OCI-LY1 (cell line): ENCODE measurements at regions not wholly inside any gene's neighbourhood (a gene's known extent, or its start where the extent isn't known, plus 50 kb on each side); places are given as distances from the start of the nearest gene placed in this dataset.

Experiments
- EZH2 ChIP-seq: fragments of 200-600 bp; sonication (generic), shearing (Covaris generic); IDR thresholded peaks from 2 replicates; pipeline ENCODE4 v1.8.0; 2017; ENCODE audit warnings: borderline replicate concordance, mixed run types, mild to moderate bottlenecking, antibody characterized with exemption, low read length, moderate library complexity, mixed read lengths
- TF ChIP-seq, protein P1 (sequence below): fragments of 200-600 bp; sonication (generic), shearing (Covaris generic); IDR thresholded peaks from 2 replicates; pipeline ENCODE4 v1.5.1; 2017; ENCODE audit warnings: mild to moderate bottlenecking, antibody characterized with exemption, low read length, moderate library complexity, mixed read lengths

DNA sequence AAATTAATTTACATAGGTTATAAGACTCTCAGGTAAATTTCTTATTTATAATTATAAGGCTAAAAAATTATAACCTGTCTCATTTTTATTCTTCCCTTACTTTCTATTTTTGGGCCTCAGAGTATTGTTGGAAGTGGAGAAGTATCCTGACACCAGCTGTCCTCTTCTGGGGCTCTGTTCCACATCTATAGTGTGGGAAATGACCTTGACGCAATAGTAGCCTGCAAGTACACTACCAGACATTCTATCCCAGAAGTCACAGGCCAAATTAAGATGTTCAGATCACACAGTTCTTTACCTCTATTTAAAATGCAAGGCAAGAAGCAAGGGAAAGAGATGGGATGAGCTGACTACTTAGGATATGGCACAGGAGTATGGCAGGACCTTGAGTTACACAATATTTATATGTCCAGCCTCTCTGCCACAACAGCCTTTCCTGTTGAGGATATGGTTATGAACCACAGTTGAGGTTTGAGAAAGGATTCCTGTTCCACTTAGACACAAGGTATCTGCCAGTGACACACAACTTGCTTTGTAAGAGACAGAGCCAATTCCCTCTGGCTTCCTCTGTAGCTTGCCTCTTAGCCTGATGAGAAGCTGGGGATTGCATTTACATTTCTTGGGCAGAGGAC is 158.0 kb upstream of the IL12A start:
- no peak for TF ChIP-seq EZH2
- TF ChIP-seq, protein P1, sequence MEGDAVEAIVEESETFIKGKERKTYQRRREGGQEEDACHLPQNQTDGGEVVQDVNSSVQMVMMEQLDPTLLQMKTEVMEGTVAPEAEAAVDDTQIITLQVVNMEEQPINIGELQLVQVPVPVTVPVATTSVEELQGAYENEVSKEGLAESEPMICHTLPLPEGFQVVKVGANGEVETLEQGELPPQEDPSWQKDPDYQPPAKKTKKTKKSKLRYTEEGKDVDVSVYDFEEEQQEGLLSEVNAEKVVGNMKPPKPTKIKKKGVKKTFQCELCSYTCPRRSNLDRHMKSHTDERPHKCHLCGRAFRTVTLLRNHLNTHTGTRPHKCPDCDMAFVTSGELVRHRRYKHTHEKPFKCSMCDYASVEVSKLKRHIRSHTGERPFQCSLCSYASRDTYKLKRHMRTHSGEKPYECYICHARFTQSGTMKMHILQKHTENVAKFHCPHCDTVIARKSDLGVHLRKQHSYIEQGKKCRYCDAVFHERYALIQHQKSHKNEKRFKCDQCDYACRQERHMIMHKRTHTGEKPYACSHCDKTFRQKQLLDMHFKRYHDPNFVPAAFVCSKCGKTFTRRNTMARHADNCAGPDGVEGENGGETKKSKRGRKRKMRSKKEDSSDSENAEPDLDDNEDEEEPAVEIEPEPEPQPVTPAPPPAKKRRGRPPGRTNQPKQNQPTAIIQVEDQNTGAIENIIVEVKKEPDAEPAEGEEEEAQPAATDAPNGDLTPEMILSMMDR: no peak
